ENCODE measurements at regions not wholly inside any gene's neighbourhood (a gene's known extent, or its start where the extent isn't known, plus 50 kb on each side); places are given as distances from the start of the nearest gene placed in this dataset.

DNA sequence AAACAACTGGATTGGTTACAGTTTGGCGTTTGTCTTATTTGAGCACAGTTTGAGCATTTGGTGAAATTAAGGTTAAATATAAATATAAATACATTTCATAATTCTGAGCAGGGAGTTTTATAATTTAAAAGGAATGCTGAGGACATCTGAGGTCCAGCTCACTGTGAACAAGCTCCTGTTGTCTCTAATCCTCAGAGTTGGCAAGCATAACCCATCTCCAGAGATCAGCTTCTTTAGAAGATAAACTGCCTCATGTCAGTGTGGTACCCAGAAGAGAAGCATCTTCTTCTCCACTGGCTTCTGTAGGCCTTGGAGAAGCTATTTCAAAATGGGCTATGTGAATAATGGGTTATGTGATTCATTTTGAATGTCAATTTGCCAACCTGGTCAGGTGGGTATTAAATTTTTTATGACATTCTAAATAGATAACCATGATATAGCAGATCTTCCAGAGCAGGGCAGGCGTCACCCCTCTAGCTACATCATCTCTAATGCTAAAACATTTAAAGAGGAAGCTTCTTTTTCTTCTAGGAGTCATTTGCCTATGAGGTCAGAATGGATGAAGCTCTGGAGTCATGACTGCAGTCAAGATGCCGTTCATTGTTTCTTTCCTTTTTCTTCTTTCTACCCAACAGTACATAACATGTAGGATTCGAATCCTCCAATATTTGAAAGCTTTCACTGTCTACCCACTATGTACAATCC, 324.0 kb downstream of the RNF144A start:
- no peak for TF ChIP-seq POLR2A (IDR thresholded peaks at IDR 0.05)
- TF ChIP-seq, protein P1, sequence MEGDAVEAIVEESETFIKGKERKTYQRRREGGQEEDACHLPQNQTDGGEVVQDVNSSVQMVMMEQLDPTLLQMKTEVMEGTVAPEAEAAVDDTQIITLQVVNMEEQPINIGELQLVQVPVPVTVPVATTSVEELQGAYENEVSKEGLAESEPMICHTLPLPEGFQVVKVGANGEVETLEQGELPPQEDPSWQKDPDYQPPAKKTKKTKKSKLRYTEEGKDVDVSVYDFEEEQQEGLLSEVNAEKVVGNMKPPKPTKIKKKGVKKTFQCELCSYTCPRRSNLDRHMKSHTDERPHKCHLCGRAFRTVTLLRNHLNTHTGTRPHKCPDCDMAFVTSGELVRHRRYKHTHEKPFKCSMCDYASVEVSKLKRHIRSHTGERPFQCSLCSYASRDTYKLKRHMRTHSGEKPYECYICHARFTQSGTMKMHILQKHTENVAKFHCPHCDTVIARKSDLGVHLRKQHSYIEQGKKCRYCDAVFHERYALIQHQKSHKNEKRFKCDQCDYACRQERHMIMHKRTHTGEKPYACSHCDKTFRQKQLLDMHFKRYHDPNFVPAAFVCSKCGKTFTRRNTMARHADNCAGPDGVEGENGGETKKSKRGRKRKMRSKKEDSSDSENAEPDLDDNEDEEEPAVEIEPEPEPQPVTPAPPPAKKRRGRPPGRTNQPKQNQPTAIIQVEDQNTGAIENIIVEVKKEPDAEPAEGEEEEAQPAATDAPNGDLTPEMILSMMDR (IDR thresholded peaks at IDR 0.05), result no peak
